ENCODE measurements at regions not wholly inside any gene's neighbourhood (a gene's known extent, or its start where the extent isn't known, plus 50 kb on each side); places are given as distances from the start of the nearest gene placed in this dataset.

- no peak for TF ChIP-seq CTCF (IDR thresholded peaks at IDR 0.05; ENCODE audit: extremely low read depth, missing control alignments)
- DNase-seq (ENCODE audit: low spot score) = no peak
These were observed 181.9 kb downstream of the RTP5 start for GRCh38 chr2:242051463-242051862.

GRCh38 chr2:242052421-242052820 lies 182.9 kb downstream of the RTP5 start:
- DNase-seq (ENCODE audit: low spot score) = no peak
- TF ChIP-seq CTCF (IDR thresholded peaks at IDR 0.05; ENCODE audit: extremely low read depth, missing control alignments) = no peak

- no peak for DNase-seq (ENCODE audit: low spot score)
- no peak for TF ChIP-seq CTCF (IDR thresholded peaks at IDR 0.05; ENCODE audit: extremely low read depth, missing control alignments)
These were observed 184.4 kb downstream of the RTP5 start for GRCh38 chr2:242053921-242054320.

GRCh38 chr2:242054406-242054805 lies 184.9 kb downstream of the RTP5 start:
- no peak for DNase-seq (ENCODE audit: low spot score)
- no peak for TF ChIP-seq CTCF (IDR thresholded peaks at IDR 0.05; ENCODE audit: extremely low read depth, missing control alignments)

- DNase-seq (ENCODE audit: low spot score) = no peak
- no peak for TF ChIP-seq CTCF (IDR thresholded peaks at IDR 0.05; ENCODE audit: extremely low read depth, missing control alignments)
These were observed 185.6 kb downstream of the RTP5 start for GRCh38 chr2:242054881-242055801.

- DNase-seq (ENCODE audit: low spot score) = no peak
- TF ChIP-seq CTCF (IDR thresholded peaks at IDR 0.05; ENCODE audit: extremely low read depth, missing control alignments) = no peak
These were observed 186.5 kb downstream of the RTP5 start for GRCh38 chr2:242056026-242056425.

- TF ChIP-seq CTCF (IDR thresholded peaks at IDR 0.05; ENCODE audit: extremely low read depth, missing control alignments) = no peak
- no peak for DNase-seq (ENCODE audit: low spot score)
These were observed 187.3 kb downstream of the RTP5 start for GRCh38 chr2:242056785-242057184.
